ENCODE measurements at regions not wholly inside any gene's neighbourhood (a gene's known extent, or its start where the extent isn't known, plus 50 kb on each side); places are given as distances from the start of the nearest gene placed in this dataset.

- ATAC-seq, result no peak
Measured at GRCh38 chr2:22800412-22800811, 584.6 kb upstream of the KLHL29 start.

GRCh38 chr2:22801071-22801470 is 583.9 kb upstream of the KLHL29 start:
- no peak for ATAC-seq

GRCh38 chr2:22801970-22802369 is 583.0 kb upstream of the KLHL29 start:
- ATAC-seq, result no peak

- ATAC-seq, result no peak
Measured at GRCh38 chr2:22807872-22808271, 577.1 kb upstream of the KLHL29 start.

GRCh38 chr2:22810602-22811001 is 574.4 kb upstream of the KLHL29 start:
- ATAC-seq, result no peak

GRCh38 chr2:22812065-22812680 is 572.8 kb upstream of the KLHL29 start:
- ATAC-seq, result no peak

GRCh38 chr2:22817197-22817596 is 567.8 kb upstream of the KLHL29 start:
- no peak for ATAC-seq

GRCh38 chr2:22821458-22821857 is 563.5 kb upstream of the KLHL29 start:
- ATAC-seq, result no peak

GRCh38 chr2:22822835-22823234 is 562.1 kb upstream of the KLHL29 start:
- no peak for ATAC-seq

- no peak for ATAC-seq
Measured at GRCh38 chr2:22824618-22825017, 560.4 kb upstream of the KLHL29 start.

GRCh38 chr2:22826703-22827102 is 558.3 kb upstream of the KLHL29 start:
- ATAC-seq, result no peak

- no peak for ATAC-seq
Measured at GRCh38 chr2:22829791-22830190, 555.2 kb upstream of the KLHL29 start.

- no peak for ATAC-seq
Measured at GRCh38 chr2:22832196-22832595, 552.8 kb upstream of the KLHL29 start.

GRCh38 chr2:22838461-22838860 is 546.5 kb upstream of the KLHL29 start:
- no peak for ATAC-seq

- ATAC-seq, result no peak
Measured at GRCh38 chr2:22842205-22842869, 542.6 kb upstream of the KLHL29 start.

GRCh38 chr2:22843919-22844537 is 541.0 kb upstream of the KLHL29 start:
- ATAC-seq, result no peak

GRCh38 chr2:22850310-22850709 is 534.7 kb upstream of the KLHL29 start:
- ATAC-seq, result no peak

GRCh38 chr2:22854588-22854987 is 530.4 kb upstream of the KLHL29 start:
- ATAC-seq, result no peak

- ATAC-seq, result no peak
Measured at GRCh38 chr2:22855081-22855480, 529.9 kb upstream of the KLHL29 start.

- no peak for ATAC-seq
Measured at GRCh38 chr2:22855761-22856184, 529.2 kb upstream of the KLHL29 start.

GRCh38 chr2:22867973-22868372 is 517.0 kb upstream of the KLHL29 start:
- ATAC-seq, result no peak

- ATAC-seq, result no peak
Measured at GRCh38 chr2:22878121-22878520, 506.9 kb upstream of the KLHL29 start.

- ATAC-seq, result no peak
Measured at GRCh38 chr2:22879009-22879863, 505.7 kb upstream of the KLHL29 start.

Data from activated CD4-positive, CD25-positive, alpha-beta regulatory T cell treated with anti-CD3 and anti-CD28 coated beads, Interleukin-2, amount 50 U/mL, for 24 hours (primary cell).